ENCODE measurements at regions not wholly inside any gene's neighbourhood (a gene's known extent, or its start where the extent isn't known, plus 50 kb on each side); places are given as distances from the start of the nearest gene placed in this dataset.

DNA sequence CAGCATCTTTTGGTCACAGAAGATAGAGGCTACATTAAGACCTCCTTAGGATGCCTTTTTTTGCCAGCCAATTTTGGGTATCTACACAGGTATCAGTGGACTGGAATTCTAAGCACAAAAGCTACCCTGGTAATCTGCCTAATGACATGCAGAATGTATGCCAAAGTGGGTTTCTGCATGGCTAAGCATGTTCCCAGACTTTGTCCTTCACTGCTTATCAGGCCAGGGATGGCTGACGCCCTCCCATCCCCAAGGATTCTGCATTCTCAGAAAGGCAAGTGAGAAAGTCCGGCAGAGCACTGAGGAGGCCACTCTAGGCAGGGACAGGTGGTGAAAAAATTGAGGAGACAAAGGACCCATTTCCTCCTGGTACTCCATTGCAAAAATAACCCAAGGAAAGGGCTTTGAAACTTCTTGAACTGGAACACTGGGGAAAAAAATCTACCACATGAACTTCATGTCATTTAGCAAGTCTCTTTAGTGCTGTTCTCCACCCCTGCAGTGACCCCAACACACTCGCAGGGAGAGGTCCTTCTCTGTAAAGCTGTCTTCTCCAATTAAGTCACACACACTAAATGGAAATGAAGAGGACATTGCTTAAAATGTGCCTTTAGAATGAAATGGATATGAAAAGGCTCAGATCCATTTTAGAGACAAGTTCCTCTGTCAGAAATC, 91.7 kb upstream of the MAX start:
- H3K27me3 Mint-ChIP-seq, result peaks cover 12% of the 10 kb centered on the region
- no peak overlapping the region for H3K27ac Mint-ChIP-seq
- no peak overlapping the region for H3K4me3 Mint-ChIP-seq
- intact Hi-C loops (cut with micrococcal nuclease), result no loop called here
- no peaks in the 10 kb centered on the region for H3K36me3 Mint-ChIP-seq (ENCODE audit: low read depth)
- H3K9me3 Mint-ChIP-seq, result no peaks in the 10 kb centered on the region
- H3K4me1 Mint-ChIP-seq (ENCODE audit: low read depth), result no peaks in the 10 kb centered on the region

DNA sequence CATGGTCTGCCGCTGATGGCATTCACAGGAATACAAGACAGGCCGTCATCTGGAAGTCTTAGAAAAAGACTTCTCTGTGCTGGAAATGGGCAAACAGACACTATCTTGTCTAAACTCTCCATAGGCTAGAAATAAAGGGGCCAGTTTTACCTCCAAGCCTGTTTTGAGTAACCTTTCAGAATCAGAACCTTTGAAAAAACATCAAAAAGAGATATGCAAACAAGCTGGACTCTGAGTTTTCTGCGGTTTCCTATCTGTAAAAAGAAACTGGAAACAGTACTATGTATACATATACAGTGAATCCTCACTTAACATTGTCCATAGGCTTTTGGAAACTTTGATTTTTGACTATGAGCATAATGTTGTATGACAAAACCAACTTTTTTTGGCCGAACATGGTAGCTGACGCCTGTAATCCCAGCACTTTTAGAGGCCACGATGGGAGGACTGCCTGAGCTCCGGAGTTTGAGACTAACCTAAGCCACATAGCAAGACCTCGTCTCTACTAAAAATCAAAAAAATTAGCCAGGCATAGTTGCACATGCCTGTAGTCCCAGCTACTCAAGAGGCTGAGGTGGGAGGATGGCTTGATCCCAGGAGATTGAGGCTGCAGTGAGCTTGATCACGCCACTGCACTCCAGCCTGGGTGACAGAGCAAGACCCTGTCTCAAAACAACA, 92.9 kb upstream of the MAX start:
- H3K9me3 Mint-ChIP-seq, result no peaks in the 10 kb centered on the region
- no peak overlapping the region for H3K27ac Mint-ChIP-seq
- H3K36me3 Mint-ChIP-seq (ENCODE audit: low read depth), result no peaks in the 10 kb centered on the region
- peaks cover 13% of the 10 kb centered on the region for H3K27me3 Mint-ChIP-seq
- intact Hi-C loops (cut with micrococcal nuclease), result no loop called here
- no peak overlapping the region for H3K4me3 Mint-ChIP-seq
- H3K4me1 Mint-ChIP-seq (ENCODE audit: low read depth), result no peaks in the 10 kb centered on the region

DNA sequence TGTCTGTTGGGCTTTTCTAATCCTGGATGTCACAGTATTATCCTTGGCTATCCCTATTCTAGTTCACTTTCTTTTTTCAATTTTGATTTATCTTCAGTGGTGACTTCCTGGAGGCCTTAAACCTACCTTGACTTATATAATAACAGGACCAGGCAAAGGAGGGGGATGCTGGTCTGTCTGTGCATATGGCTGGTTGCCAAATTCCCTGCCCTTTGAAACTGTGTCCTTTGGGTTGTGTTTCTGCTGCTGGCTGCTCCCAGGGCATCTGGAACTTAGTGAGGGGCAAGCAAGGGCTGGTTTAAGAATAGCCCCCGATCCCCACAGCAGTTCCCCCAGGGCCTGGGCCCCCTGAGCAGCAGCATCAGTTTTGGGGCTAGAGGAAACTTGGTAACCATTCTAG, 96.0 kb upstream of the MAX start:
- H3K27me3 Mint-ChIP-seq, result peaks cover 14% of the 10 kb centered on the region
- no peak overlapping the region for H3K27ac Mint-ChIP-seq
- H3K4me1 Mint-ChIP-seq (ENCODE audit: low read depth), result no peaks in the 10 kb centered on the region
- H3K4me3 Mint-ChIP-seq, result no peak overlapping the region
- intact Hi-C loops (cut with micrococcal nuclease), result no loop called here
- peaks cover 9% of the 10 kb centered on the region for H3K9me3 Mint-ChIP-seq
- H3K36me3 Mint-ChIP-seq (ENCODE audit: low read depth), result no peaks in the 10 kb centered on the region

DNA sequence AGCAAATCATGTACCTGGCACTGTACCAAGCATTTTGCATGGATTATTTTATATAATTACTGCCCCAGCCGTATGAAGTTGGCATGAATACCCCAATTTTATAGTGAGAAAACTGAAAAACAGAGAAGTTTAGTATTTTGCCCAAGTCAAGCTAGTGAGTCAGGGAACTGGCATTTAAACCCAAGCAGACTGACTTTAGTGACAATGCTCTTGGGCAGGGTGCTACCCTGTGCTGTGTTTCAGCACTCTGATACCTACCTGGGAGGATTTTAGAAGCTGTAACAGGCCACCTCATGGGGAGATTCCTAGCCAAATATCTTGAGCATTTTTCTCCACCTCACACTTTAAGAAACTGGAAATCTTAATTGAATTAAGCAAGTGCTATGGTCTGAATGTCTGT, 98.1 kb upstream of the MAX start:
- Mint-ChIP-seq H3K4me3 (no peak overlapping the region), H3K36me3 (ENCODE audit: low read depth) (no peaks in the 10 kb centered on the region), H3K27ac (no peak overlapping the region), H3K4me1 (ENCODE audit: low read depth) (peaks cover 11% of the 10 kb centered on the region), H3K27me3 (peaks cover 19% of the 10 kb centered on the region), H3K9me3 (peaks cover 10% of the 10 kb centered on the region)
- intact Hi-C loops (cut with micrococcal nuclease), result no loop called here

DNA sequence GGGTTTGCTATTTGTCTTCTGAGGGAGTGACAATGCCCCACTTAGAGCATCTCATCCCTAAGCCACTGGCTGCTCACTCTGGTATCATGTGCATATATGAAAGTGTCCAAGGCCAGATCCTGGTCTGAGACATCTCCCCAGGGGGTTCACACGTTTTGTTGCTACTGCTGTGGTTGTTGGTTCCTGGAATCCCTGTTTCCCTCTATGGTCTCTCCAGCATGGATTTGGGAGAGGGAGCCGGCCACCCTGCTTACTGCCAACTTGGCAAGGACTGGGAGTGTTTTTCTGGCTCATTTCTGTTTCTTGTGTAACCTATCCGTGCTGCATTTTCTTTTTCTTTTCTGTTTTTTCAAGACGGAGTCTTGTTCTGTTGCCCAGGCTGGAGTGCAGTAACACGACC, 101.3 kb upstream of the MAX start:
- Mint-ChIP-seq H3K27me3 (peaks cover 12% of the 10 kb centered on the region), H3K27ac (no peak overlapping the region), H3K36me3 (ENCODE audit: low read depth) (no peaks in the 10 kb centered on the region), H3K4me1 (ENCODE audit: low read depth) (peaks cover 37% of the 10 kb centered on the region), H3K9me3 (peaks cover 10% of the 10 kb centered on the region), H3K4me3 (no peak overlapping the region)
- intact Hi-C loops (cut with micrococcal nuclease), result no loop called here

DNA sequence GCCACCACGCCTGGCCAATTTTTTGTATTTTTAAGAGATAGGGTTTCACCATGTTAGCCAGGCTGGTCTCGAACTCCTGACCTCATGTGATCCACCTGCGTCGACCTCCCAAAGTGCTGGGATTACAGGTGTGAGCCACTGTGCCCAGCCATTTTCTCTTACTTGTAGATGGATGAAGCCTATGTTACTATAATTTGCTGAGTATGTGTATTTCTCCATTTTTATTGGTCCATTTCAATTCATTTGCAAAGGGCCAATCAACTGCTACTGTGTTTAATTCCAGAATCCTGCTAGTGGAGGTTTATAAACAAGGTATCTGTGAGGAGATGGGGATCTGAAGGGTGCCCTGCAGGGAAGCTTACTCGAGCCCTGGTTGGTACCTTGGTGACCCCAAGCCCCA, 101.7 kb upstream of the MAX start:
- intact Hi-C loops (cut with micrococcal nuclease), result no loop called here
- Mint-ChIP-seq H3K9me3 (peaks cover 10% of the 10 kb centered on the region), H3K4me1 (ENCODE audit: low read depth) (peaks cover 42% of the 10 kb centered on the region), H3K4me3 (no peak overlapping the region), H3K27me3 (peaks cover 12% of the 10 kb centered on the region), H3K27ac (no peak overlapping the region), H3K36me3 (ENCODE audit: low read depth) (no peaks in the 10 kb centered on the region)

DNA sequence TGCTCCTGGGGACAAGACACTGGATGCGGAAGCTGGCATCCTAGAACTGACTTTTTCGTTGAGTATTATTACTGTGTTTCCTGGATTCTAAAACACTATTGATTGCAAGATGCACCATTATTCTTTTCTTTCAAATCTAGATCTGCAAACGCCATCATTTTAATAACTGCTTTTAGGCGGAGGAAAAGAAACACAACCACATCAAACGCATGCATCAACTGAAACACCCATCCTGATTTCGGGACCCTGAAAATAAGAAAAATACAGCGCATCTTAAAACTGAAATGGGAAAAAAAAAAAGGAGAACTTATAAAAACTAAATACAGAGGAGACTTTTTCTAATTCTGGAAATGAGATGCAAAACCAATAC, 103.7 kb upstream of the MAX start:
- Mint-ChIP-seq H3K36me3 (ENCODE audit: low read depth) (no peaks in the 10 kb centered on the region), H3K27ac (peak overlapping the region; percentile 87), H3K4me1 (ENCODE audit: low read depth) (peaks cover 59% of the 10 kb centered on the region)

DNA sequence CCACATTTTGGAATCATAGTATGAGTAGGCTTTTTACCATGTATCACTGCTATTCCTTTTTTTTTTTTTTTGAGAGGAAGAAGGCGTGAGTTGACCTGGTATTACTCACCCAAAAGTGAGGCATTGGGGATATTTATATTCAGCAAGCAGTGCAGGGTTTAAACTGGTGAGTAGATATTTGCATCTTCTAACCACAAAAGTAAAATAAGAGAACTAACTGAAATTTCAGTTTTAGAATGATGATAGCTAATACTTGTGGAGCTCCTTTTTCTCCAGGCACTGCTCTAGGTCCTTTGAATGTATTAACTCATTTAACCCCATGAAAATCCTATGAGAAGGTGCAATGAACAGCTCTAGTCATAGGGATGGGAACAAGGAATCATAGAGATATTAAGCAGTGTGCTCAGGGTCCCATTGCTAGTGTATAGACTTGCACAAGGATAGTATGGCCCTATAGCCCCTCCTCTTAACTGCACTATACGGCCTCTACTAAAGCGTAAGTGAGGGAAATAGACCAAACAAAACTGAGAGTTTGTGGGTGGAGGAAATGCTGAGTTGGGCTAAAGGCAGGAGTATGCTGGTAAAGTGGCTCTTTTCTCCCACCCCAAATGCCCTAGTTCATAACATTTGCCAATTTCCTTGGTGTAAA, 104.3 kb upstream of the MAX start:
- peak overlapping the region; percentile 87 for H3K27ac Mint-ChIP-seq
- H3K36me3 Mint-ChIP-seq (ENCODE audit: low read depth), result no peaks in the 10 kb centered on the region
- H3K9me3 Mint-ChIP-seq, result peaks cover 10% of the 10 kb centered on the region
- H3K4me1 Mint-ChIP-seq (ENCODE audit: low read depth), result peaks cover 63% of the 10 kb centered on the region
- H3K27me3 Mint-ChIP-seq, result peaks cover 9% of the 10 kb centered on the region
- intact Hi-C loops (cut with micrococcal nuclease), result loop anchor here (5.0 kb wide), 1 partner anchor 206 kb away; the partner anchor contains the start of gene FUT8
- H3K4me3 Mint-ChIP-seq, result no peak overlapping the region

More for the DNA sequence above, 103.7 kb upstream of the MAX start:
- Mint-ChIP-seq H3K27me3 (peaks cover 9% of the 10 kb centered on the region), H3K4me3 (no peak overlapping the region), H3K9me3 (peaks cover 10% of the 10 kb centered on the region)
- intact Hi-C loops (cut with micrococcal nuclease), result loop anchor here (5.0 kb wide), 1 partner anchor 206 kb away; the partner anchor contains the start of gene FUT8

DNA sequence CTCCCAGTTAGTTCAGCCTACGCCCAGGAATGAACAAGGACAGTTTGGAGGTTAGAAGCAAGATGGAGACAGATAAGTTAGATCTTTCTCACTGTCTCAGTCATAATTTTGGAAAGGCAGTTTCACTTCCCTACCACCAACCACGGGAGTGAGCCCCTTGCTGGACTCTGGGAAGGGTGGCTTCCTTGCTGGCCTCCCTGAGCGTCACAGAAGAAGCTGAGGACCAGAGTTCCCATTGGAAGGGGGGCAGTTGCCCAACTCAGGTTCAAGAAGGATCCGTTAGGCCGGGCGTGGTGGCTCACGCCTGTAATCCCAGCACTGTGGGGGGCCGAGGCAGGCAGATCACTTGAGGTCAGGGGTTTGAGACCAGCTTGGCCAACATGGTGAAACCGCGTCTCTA, 106.2 kb upstream of the MAX start:
- H3K36me3 Mint-ChIP-seq (ENCODE audit: low read depth), result no peaks in the 10 kb centered on the region
- no peaks in the 10 kb centered on the region for H3K9me3 Mint-ChIP-seq
- H3K27ac Mint-ChIP-seq, result peak overlapping the region; percentile 87
- intact Hi-C loops (cut with micrococcal nuclease), result loop anchor here (5.0 kb wide), 1 partner anchor 204 kb away; the partner anchor contains the start of gene FUT8
- H3K4me1 Mint-ChIP-seq (ENCODE audit: low read depth), result peaks cover 73% of the 10 kb centered on the region
- H3K4me3 Mint-ChIP-seq, result no peak overlapping the region
- peaks cover 7% of the 10 kb centered on the region for H3K27me3 Mint-ChIP-seq

DNA sequence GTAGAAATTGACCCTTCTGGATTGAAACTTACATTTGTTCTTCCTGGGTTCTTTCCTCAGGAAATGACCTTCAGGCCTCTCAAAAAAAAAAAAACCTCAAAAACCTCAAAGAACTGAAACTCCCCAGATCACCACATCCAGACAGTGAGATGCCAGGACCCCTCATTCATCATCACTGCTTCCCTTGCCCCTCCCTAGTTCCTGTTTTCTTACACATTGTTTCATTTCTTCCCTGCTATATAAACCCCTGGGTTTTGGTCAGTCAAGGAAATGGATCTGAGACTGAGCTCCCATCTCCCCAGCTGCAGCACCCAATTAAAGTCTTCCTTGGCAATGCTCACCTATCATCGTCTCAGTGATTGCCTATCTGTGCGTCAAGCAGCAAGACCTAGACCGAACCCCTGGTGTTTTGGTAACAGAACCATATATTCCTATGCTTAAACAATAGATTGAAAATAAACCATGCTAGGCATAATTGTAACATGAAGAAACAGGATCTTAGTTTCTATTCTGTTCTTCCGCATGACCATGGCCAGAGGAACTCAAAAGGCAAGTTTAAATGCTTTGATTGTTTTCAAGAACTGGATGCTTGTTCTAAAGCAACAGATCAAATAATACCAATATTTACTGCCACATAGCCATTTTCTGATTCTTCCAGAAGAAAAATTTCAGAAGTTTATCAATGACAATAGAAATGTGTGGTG, 108.0 kb upstream of the MAX start:
- Mint-ChIP-seq H3K9me3 (no peaks in the 10 kb centered on the region), H3K4me1 (ENCODE audit: low read depth) (peaks cover 71% of the 10 kb centered on the region), H3K4me3 (peak overlapping the region; percentile 30), H3K36me3 (ENCODE audit: low read depth) (no peaks in the 10 kb centered on the region), H3K27ac (peak overlapping the region; percentile 80), H3K27me3 (peaks cover 3% of the 10 kb centered on the region)
- intact Hi-C loops (cut with micrococcal nuclease), result loop anchor here (1.0 kb wide), 1 partner anchor 122 kb away; no protein-coding TSS in a partner anchor

DNA sequence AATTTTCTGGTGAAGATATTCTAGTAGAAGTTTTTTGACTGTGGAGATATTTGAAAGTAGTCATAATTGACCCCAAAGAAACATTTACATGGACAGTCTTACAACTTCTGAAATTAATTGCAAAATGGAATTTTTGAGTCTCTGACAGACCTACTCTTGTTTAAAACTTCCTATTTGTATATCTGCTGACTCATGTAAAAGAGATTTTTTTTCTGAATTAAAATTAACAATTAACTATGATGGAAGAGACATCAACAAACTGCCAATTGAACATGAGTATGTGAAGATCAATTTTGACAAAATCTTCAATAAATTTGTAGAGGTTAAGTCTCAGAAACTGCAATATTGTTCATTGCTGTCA, 108.5 kb upstream of the MAX start:
- peaks cover 65% of the 10 kb centered on the region for H3K4me1 Mint-ChIP-seq (ENCODE audit: low read depth)
- peaks cover 6% of the 10 kb centered on the region for H3K27me3 Mint-ChIP-seq
- intact Hi-C loops (cut with micrococcal nuclease), result loop anchor here (1.0 kb wide), 1 partner anchor 121 kb away; no protein-coding TSS in a partner anchor
- H3K4me3 Mint-ChIP-seq, result no peak overlapping the region
- peak overlapping the region; percentile 80 for H3K27ac Mint-ChIP-seq
- no peaks in the 10 kb centered on the region for H3K36me3 Mint-ChIP-seq (ENCODE audit: low read depth)
- no peaks in the 10 kb centered on the region for H3K9me3 Mint-ChIP-seq

DNA sequence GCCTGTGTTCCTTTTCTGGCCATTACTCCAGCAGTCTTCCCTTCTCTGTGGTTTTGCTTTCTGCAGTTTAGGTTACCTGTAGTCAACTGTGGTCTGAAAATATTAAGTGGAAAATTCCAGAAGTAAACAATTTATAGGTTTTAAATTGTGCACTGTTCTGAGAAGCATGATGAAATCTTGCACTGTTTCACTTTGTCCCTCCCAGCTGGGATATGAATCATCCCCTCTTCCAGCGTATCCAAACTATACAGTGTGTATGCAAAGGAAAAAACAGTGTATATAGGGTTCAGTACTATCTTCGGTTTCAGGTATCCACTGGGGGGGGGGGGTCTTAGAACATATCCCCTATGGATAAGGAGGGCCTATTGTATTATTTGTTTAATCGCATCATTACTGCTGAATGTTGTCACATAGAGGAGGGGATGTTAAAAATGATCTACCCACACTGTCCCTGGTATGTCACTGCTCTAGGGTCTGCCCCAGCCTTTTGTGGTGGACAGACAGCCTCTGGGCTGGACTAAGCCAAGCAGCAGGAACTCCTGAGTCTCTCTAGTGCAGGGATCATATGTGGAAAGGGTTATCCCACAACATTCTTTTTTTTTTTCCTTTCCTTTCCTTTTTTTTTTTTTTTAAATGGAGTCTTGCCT, 109.1 kb upstream of the MAX start:
- no peaks in the 10 kb centered on the region for H3K9me3 Mint-ChIP-seq
- H3K36me3 Mint-ChIP-seq (ENCODE audit: low read depth), result no peaks in the 10 kb centered on the region
- no peak overlapping the region for H3K4me3 Mint-ChIP-seq
- H3K27ac Mint-ChIP-seq, result no peak overlapping the region
- peaks cover 60% of the 10 kb centered on the region for H3K4me1 Mint-ChIP-seq (ENCODE audit: low read depth)
- intact Hi-C loops (cut with micrococcal nuclease), result no loop called here
- H3K27me3 Mint-ChIP-seq, result peaks cover 8% of the 10 kb centered on the region

DNA sequence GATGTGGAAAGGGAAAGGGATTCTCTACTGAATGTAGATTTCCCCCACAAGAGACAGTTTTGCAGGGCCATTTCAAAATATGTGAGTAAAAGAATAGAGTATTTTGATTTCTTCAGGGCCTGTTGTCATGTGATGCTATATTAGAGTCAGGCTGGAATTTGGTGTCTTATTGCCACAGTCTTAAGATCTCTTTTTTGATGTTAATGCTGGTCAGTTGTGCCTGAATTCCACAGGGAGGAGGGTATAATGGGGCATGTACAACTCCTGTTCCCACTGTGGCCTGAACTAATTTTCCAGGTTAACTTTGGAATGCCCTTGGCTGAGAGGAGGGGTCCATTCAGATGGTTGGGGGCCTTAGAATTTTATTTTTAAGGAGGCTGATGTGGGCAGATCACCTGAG, 111.0 kb upstream of the MAX start:
- Mint-ChIP-seq H3K36me3 (ENCODE audit: low read depth) (no peaks in the 10 kb centered on the region), H3K4me1 (ENCODE audit: low read depth) (peaks cover 46% of the 10 kb centered on the region), H3K27me3 (peaks cover 11% of the 10 kb centered on the region), H3K27ac (no peak overlapping the region), H3K4me3 (no peak overlapping the region), H3K9me3 (no peaks in the 10 kb centered on the region)
- intact Hi-C loops (cut with micrococcal nuclease), result no loop called here

Data from dendritic cell treated with granulocyte-macrophage colony-stimulating factor and Interleukin-4, amounts not matched to agents 40 ng/mL and 50 ng/mL, for 4 days (primary cell).